Naive thymus-derived CD4-positive, alpha-beta T cell (primary cell): ENCODE measurements at regions not wholly inside any gene's neighbourhood (a gene's known extent, or its start where the extent isn't known, plus 50 kb on each side); places are given as distances from the start of the nearest gene placed in this dataset.

Experiments
- ATAC-seq: fragments of 150-1000 bp; cut with Tn5 transposase; 2 replicates; pipeline ENCODE4 v1.10.0; 2021; ENCODE audit warnings: mild to moderate bottlenecking, moderate library complexity
- CTCF ChIA-PET: fragments of 350-600 bp; sonication (Branson Sonifier 250); formaldehyde crosslinking; loops from one replicate; lab custom pipeline; 2021; ENCODE audit warnings: antibody characterized with exemption; lab: Charles Lee
- POLR2A ChIA-PET: fragments of 350-600 bp; sonication (Branson Sonifier 250); formaldehyde crosslinking; loops from one replicate; lab custom pipeline; 2021; ENCODE audit warnings: antibody characterized with exemption, inconsistent platforms; lab: Charles Lee
- DNase-seq, 9 donors: peaks; one replicate each; pipeline versions ENCODE4 v3.0.0 to v3.0.0-alpha.2; 2020 to 2022; ENCODE audit warnings: mixed read lengths in 1 of 9
- H3K27ac ChIP-seq: one replicate; pipeline ENCODE4 v1.7.0; 2013; ENCODE audit warnings: mild to moderate bottlenecking, low read depth, low read length, moderate library complexity
- H3K27me3 ChIP-seq, 2 donors: one replicate each; pipeline ENCODE4 v1.7.0; 2013; ENCODE audit warnings: low read length in 2 of 2, mild to moderate bottlenecking in 2 of 2, moderate library complexity in 2 of 2; ENCODE audit not compliant: control insufficient read depth in 2 of 2, insufficient read depth in 2 of 2
- H3K36me3 ChIP-seq, 3 experiments: 1 replicate in 2 of 3; 2 replicates in 1 of 3; pipeline ENCODE4 v1.7.0; 2013; ENCODE audit warnings: low read length in 3 of 3, mild to moderate bottlenecking in 3 of 3, moderate library complexity in 1 of 3; ENCODE audit not compliant: insufficient read depth in 3 of 3, control insufficient read depth in 2 of 3
- H3K4me1 ChIP-seq, 2 donors: one replicate each; pipeline ENCODE4 v1.7.0; 2013; ENCODE audit warnings: low read length in 2 of 2, mild to moderate bottlenecking in 2 of 2, moderate library complexity in 1 of 2; ENCODE audit not compliant: control insufficient read depth in 2 of 2, insufficient read depth in 2 of 2
- H3K4me3 ChIP-seq: 2 replicates; pipeline ENCODE4 v1.7.0; 2013; ENCODE audit warnings: mild to moderate bottlenecking, low read length
- H3K9me3 ChIP-seq, 3 experiments: 1 replicate in 2 of 3; 2 replicates in 1 of 3; pipeline ENCODE4 v1.7.0; 2013; ENCODE audit warnings: low read length in 3 of 3; ENCODE audit not compliant: control insufficient read depth in 2 of 3
- H3K27ac Mint-ChIP-seq, 9 donors: one replicate each; pipeline ENCODE4 v1.8.0; 2020 to 2022; ENCODE audit warnings: mixed read lengths in 9 of 9, mild to moderate bottlenecking in 8 of 9, moderate library complexity in 5 of 9, inconsistent platforms in 2 of 9
- H3K27me3 Mint-ChIP-seq, 5 donors: one replicate each; pipeline ENCODE4 v1.8.0; 2021 to 2022; ENCODE audit warnings: mixed read lengths in 5 of 5, mild to moderate bottlenecking in 1 of 5
- H3K36me3 Mint-ChIP-seq, 5 donors: one replicate each; pipeline ENCODE4 v1.8.0; 2020 to 2022; ENCODE audit warnings: mixed read lengths in 5 of 5, mild to moderate bottlenecking in 3 of 5, inconsistent platforms in 1 of 5
- H3K4me1 Mint-ChIP-seq, 7 donors: one replicate each; pipeline ENCODE4 v1.8.0; 2020 to 2022; ENCODE audit warnings: mixed read lengths in 7 of 7, mild to moderate bottlenecking in 3 of 7, inconsistent platforms in 1 of 7
- H3K4me3 Mint-ChIP-seq, 10 donors: one replicate each; pipeline ENCODE4 v1.8.0; 2020 to 2022; ENCODE audit warnings: mild to moderate bottlenecking in 10 of 10, mixed read lengths in 10 of 10, moderate library complexity in 6 of 10, inconsistent platforms in 2 of 10
- H3K9me3 Mint-ChIP-seq, 11 donors: one replicate each; pipeline ENCODE4 v1.8.0; 2020 to 2022; ENCODE audit warnings: mixed read lengths in 11 of 11, mild to moderate bottlenecking in 4 of 11, inconsistent platforms in 1 of 11, moderate library complexity in 1 of 11
- intact Hi-C, 2 donors: fragments of 100-400 bp; cut with micrococcal nuclease; formaldehyde crosslinking; loops; one replicate each; pipeline ENCODE4 v1.15.1; 2023

DNA sequence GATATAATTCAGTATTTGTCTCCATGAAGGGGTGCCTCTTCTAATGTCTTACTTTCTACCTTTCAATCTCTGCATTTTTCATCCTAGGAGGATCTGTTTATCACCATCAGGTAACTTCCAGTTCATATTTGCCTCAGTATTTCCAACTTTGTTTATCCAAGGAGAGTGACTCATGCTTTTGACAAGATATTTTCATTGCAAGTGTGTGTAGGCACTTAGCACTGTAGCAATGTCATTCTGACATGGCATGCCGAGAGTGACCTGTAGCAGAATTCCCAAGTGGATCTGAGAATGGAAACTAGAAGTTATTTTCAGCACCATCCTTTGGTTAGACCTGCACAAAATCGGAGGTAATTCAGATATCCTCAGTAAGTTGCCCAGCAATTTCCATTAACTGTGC is 129.9 kb downstream of the INHBA start:
- no peak for ATAC-seq
- ChIA-PET POLR2A (no interaction called here), CTCF (no interaction called here)
- DNase-seq = no peak
- peaks cover 0 to 9% (median 0%) of the 10 kb centered on the region in 5 donors for H3K27me3 Mint-ChIP-seq
- Histone ChIP-seq H3K27me3 (no peaks in the 10 kb centered on the region), H3K9me3 (no peaks in the 10 kb centered on the region), H3K36me3 (no peaks in the 10 kb centered on the region), H3K27ac (no peak overlapping the region), H3K4me3 (no peak overlapping the region), H3K4me1 (no peaks in the 10 kb centered on the region)
- no peaks in the 10 kb centered on the region for H3K4me1 Mint-ChIP-seq
- peaks cover 0 to 26% (median 5%) of the 10 kb centered on the region in 11 donors for H3K9me3 Mint-ChIP-seq
- H3K27ac Mint-ChIP-seq = no peak overlapping the region
- intact Hi-C loops = no loop called here
- H3K36me3 Mint-ChIP-seq = no peaks in the 10 kb centered on the region
- no peak overlapping the region for H3K4me3 Mint-ChIP-seq

DNA sequence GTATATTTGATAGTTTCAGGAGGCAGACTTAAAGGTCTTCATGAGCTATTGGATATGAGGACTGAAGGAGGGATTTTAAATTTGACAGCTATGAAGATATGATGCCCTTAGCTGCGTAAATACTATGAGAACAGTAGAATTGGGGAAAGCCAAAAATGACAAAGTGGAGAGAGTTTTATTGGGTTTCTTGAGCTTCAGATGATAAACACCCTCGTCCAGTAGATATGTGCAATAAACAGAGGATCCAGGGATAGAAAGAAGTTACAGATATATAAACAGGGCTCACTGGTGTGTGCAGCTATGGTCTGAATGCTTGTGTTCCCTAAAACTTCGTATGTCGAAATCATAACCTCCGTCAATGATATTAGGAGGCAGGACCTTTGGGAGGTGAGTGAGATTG is 131.3 kb downstream of the INHBA start:
- Mint-ChIP-seq H3K36me3 (no peaks in the 10 kb centered on the region), H3K4me3 (no peak overlapping the region), H3K27ac (no peak overlapping the region), H3K4me1 (no peaks in the 10 kb centered on the region), H3K9me3 (peaks cover 0 to 21% (median 3%) of the 10 kb centered on the region in 11 donors), H3K27me3 (peaks cover 0 to 8% (median 0%) of the 10 kb centered on the region in 5 donors)
- no peaks in the 10 kb centered on the region for H3K9me3 ChIP-seq
- no peak overlapping the region for H3K4me3 ChIP-seq
- no peaks in the 10 kb centered on the region for H3K27me3 ChIP-seq
- ChIA-PET CTCF (no interaction called here), POLR2A (no interaction called here)
- H3K36me3 ChIP-seq = no peaks in the 10 kb centered on the region
- intact Hi-C loops = no loop called here
- no peaks in the 10 kb centered on the region for H3K4me1 ChIP-seq
- H3K27ac ChIP-seq = no peak overlapping the region
- DNase-seq = no peak
- ATAC-seq = no peak

DNA sequence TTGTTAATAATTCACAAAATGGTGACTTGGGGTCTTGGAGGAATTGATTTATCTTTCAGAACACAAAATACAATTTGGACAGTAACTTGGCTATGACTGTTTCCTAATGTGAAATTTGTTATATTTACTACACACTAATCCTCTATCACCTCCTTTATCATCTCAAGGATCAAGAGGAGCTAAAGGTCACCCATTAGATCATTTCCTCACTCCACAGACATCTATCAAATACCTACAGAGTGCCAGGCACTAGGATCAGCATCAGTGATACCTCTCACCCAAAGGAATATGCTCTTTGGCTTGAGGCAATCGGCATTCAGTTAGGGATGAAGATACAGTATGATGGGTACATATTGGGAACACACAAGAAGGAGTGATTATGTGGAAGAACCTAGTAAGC is 132.1 kb downstream of the INHBA start:
- ChIA-PET CTCF (no interaction called here), POLR2A (no interaction called here)
- Mint-ChIP-seq H3K4me3 (no peak overlapping the region), H3K27me3 (peaks cover 0 to under 1% (median 0%) of the 10 kb centered on the region in 5 donors), H3K9me3 (peaks cover 0 to 18% (median 2%) of the 10 kb centered on the region in 11 donors), H3K4me1 (no peaks in the 10 kb centered on the region), H3K36me3 (no peaks in the 10 kb centered on the region), H3K27ac (no peak overlapping the region)
- Histone ChIP-seq H3K4me3 (no peak overlapping the region), H3K9me3 (no peaks in the 10 kb centered on the region), H3K27me3 (no peaks in the 10 kb centered on the region), H3K4me1 (no peaks in the 10 kb centered on the region), H3K27ac (no peak overlapping the region), H3K36me3 (no peaks in the 10 kb centered on the region)
- DNase-seq (no peak), ATAC-seq (no peak)
- intact Hi-C loops = no loop called here

DNA sequence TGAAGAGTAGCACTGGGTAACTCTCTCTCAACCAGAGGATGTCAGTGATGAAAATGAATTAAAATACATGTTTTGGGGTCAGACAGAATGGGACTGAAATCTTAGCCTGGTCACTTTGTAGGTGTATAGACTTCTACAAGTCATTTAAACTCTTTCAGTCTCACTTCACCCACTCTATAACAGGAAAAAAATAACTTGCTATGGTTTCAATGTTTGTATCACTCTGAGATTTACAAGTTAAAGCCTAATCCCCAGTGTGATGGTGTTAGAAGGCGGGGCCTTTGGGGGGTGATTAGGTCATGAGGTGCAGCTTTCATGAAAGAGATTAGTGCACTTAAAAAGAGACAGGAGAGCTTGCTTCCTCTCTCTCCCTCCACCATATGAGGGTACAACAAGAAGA is 134.8 kb downstream of the INHBA start:
- H3K4me3 ChIP-seq = no peak overlapping the region
- intact Hi-C loops = no loop called here
- H3K4me1 ChIP-seq = no peaks in the 10 kb centered on the region
- H3K36me3 Mint-ChIP-seq = no peaks in the 10 kb centered on the region
- H3K27ac Mint-ChIP-seq = no peak overlapping the region
- DNase-seq (no peak), ATAC-seq (no peak)
- no peak overlapping the region for H3K4me3 Mint-ChIP-seq
- H3K9me3 ChIP-seq = no peaks in the 10 kb centered on the region
- CTCF ChIA-PET = no interaction called here
- H3K27me3 Mint-ChIP-seq = no peaks in the 10 kb centered on the region
- POLR2A ChIA-PET = no interaction called here
- no peaks in the 10 kb centered on the region for H3K27me3 ChIP-seq
- peaks cover 0 to 18% (median 2%) of the 10 kb centered on the region in 11 donors for H3K9me3 Mint-ChIP-seq
- no peak overlapping the region for H3K27ac ChIP-seq
- no peaks in the 10 kb centered on the region for H3K4me1 Mint-ChIP-seq
- H3K36me3 ChIP-seq = no peaks in the 10 kb centered on the region

DNA sequence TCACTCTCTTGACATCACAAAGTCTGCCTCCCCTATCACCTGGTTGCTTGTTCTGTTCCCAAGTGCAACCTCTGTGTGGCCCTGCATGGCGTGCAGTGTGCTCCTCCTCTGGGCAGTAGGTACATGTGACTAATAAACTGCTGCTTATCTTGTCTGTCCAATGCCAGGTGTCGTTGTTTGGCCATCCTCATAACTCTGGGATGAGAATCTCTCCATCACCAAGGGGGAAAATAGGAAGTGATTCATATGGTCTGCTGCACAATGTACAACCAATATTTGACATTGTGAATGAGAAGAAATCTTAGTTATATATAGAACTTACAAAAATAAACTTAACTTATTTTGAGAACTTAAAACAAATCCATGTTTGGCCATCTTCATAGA is 135.2 kb downstream of the INHBA start:
- Mint-ChIP-seq H3K4me1 (no peaks in the 10 kb centered on the region), H3K27ac (peak overlapping the region in 1 of 9 donors; percentile 15), H3K27me3 (no peaks in the 10 kb centered on the region), H3K36me3 (no peaks in the 10 kb centered on the region), H3K4me3 (no peak overlapping the region), H3K9me3 (peaks cover 0 to 18% (median 2%) of the 10 kb centered on the region in 11 donors)
- H3K36me3 ChIP-seq = no peaks in the 10 kb centered on the region
- CTCF ChIA-PET = no interaction called here
- no peak for ATAC-seq
- no peak overlapping the region for H3K27ac ChIP-seq
- no peaks in the 10 kb centered on the region for H3K4me1 ChIP-seq
- H3K4me3 ChIP-seq = no peak overlapping the region
- no peak for DNase-seq
- H3K27me3 ChIP-seq = no peaks in the 10 kb centered on the region
- intact Hi-C loops = no loop called here
- POLR2A ChIA-PET = no interaction called here
- H3K9me3 ChIP-seq = no peaks in the 10 kb centered on the region

DNA sequence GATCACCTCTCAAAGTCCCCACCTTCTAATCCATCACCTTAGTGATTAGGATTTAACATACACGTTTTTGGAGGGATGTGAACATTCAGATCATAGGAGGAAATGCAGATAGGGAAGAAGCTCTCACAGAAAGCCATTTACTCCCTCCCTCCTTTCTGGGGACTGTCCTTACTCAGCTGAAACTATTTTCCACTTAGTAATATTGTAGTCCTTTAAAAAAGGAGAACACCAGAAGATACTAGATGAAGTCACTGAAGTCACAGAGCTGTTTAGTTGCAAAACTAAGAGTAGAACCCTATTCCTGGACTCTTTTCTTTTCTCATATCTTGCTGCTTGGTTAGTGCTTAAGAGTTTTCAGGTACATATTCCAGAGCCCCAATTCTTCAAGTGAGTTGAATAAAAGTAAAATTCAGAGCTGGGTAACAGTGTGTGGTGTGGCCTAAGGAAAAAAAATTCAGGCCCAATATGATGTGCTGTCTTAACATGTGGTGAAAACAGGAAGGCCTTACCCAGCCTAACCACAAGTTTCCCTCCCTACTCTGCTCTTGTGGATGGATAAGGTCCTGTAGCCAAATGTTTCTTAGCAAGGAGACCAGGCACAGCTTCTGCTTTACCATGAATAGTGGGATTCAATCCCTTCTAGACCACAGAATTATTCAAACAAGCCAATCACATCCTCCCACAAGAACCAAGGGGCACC is 135.7 kb downstream of the INHBA start:
- Mint-ChIP-seq H3K36me3 (no peaks in the 10 kb centered on the region), H3K4me1 (no peaks in the 10 kb centered on the region), H3K4me3 (no peak overlapping the region), H3K9me3 (peaks cover 0 to 18% (median 3%) of the 10 kb centered on the region in 11 donors), H3K27ac (no peak overlapping the region), H3K27me3 (no peaks in the 10 kb centered on the region)
- CTCF ChIA-PET = no interaction called here
- peak; percentile 46 for ATAC-seq
- POLR2A ChIA-PET = no interaction called here
- no peaks in the 10 kb centered on the region for H3K27me3 ChIP-seq
- H3K4me1 ChIP-seq = no peaks in the 10 kb centered on the region
- intact Hi-C loops = no loop called here
- H3K9me3 ChIP-seq = no peaks in the 10 kb centered on the region
- no peak for DNase-seq
- no peak overlapping the region for H3K4me3 ChIP-seq
- H3K27ac ChIP-seq = no peak overlapping the region
- H3K36me3 ChIP-seq = no peaks in the 10 kb centered on the region

DNA sequence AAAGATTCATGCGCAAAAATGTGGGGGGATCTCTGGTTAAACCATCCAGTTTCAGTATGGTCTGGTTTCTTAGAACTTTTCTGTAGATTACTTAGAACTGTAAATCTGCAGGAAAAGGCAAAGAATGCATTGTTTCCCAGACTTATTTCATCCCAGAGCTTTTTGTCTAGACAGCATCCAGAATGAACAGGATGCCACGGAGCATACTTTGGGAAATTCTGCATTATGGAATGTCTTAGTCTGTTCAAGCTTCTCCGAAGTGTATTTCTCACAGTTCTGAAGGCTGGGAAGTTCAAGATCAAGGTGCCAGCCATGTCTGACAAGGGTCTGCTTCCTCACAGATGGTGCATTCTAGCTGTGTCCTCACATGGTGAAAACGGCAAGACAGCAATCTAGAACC is 136.3 kb downstream of the INHBA start:
- Histone ChIP-seq H3K9me3 (no peaks in the 10 kb centered on the region), H3K36me3 (no peaks in the 10 kb centered on the region), H3K27me3 (no peaks in the 10 kb centered on the region), H3K4me1 (no peaks in the 10 kb centered on the region), H3K4me3 (no peak overlapping the region), H3K27ac (no peak overlapping the region)
- CTCF ChIA-PET = no interaction called here
- ATAC-seq = no peak
- Mint-ChIP-seq H3K4me1 (no peaks in the 10 kb centered on the region), H3K9me3 (peaks cover 0 to 17% (median 3%) of the 10 kb centered on the region in 11 donors), H3K36me3 (no peaks in the 10 kb centered on the region), H3K4me3 (no peak overlapping the region), H3K27me3 (no peaks in the 10 kb centered on the region), H3K27ac (no peak overlapping the region)
- no peak for DNase-seq
- intact Hi-C loops = no loop called here
- POLR2A ChIA-PET = no interaction called here
